Parathyroid adenoma (tissue), 2 donors: ENCODE measurements at regions not wholly inside any gene's neighbourhood (a gene's known extent, or its start where the extent isn't known, plus 50 kb on each side); places are given as distances from the start of the nearest gene placed in this dataset.

Experiments used
- H2AFZ ChIP-seq: fragments of 300-600 bp; sonication (generic); one replicate; pipeline ENCODE4 v1.7.0; 2017; ENCODE audit warnings: antibody characterized with exemption, mild to moderate bottlenecking
- H3K27ac ChIP-seq: fragments of 300-600 bp; sonication (generic); one replicate; pipeline ENCODE4 v1.7.0; 2017
- H3K27me3 ChIP-seq: fragments of 300-600 bp; sonication (generic); one replicate; pipeline ENCODE4 v1.7.0; 2017; ENCODE audit warnings: low read length; ENCODE audit not compliant: control insufficient read depth, insufficient read depth
- H3K36me3 ChIP-seq: fragments of 300-600 bp; sonication (generic); one replicate; pipeline ENCODE4 v1.7.0; 2017; ENCODE audit warnings: low read length; ENCODE audit not compliant: control insufficient read depth, insufficient read depth
- H3K4me1 ChIP-seq: fragments of 300-600 bp; sonication (generic); one replicate; pipeline ENCODE4 v1.7.0; 2017; ENCODE audit warnings: control low read depth
- H3K4me2 ChIP-seq: fragments of 300-600 bp; sonication (generic); one replicate; pipeline ENCODE4 v1.7.0; 2017; ENCODE audit warnings: low read length
- H3K4me3 ChIP-seq: fragments of 300-600 bp; sonication (generic); one replicate; pipeline ENCODE4 v1.7.0; 2017; ENCODE audit warnings: low read depth, low read length
- H3K79me2 ChIP-seq: fragments of 300-600 bp; sonication (generic); one replicate; pipeline ENCODE4 v1.7.0; 2017; ENCODE audit warnings: control low read depth
- H3K9ac ChIP-seq: fragments of 300-600 bp; sonication (generic); one replicate; pipeline ENCODE4 v1.7.0; 2017; ENCODE audit warnings: mild to moderate bottlenecking
- H3K9me3 ChIP-seq: fragments of 300-600 bp; sonication (generic); one replicate; pipeline ENCODE4 v1.7.0; 2017; ENCODE audit warnings: low read length; ENCODE audit not compliant: control insufficient read depth
- CTCF ChIP-seq: fragments of 300-600 bp; sonication (generic); IDR thresholded peaks from one replicate; pipeline ENCODE4 v1.7.0; 2017; ENCODE audit warnings: antibody characterized with exemption, mild to moderate bottlenecking
- donor health status: primary hyperparathyroidism.

GRCh38 chr4:185966549-185966948 is 102.4 kb upstream of the TLR3 start:
- no peaks in the 10 kb centered on the region for H3K79me2 ChIP-seq
- no peaks in the 10 kb centered on the region for H3K27me3 ChIP-seq
- H3K4me2 ChIP-seq, result no peak overlapping the region
- H3K9ac ChIP-seq, result no peak overlapping the region
- H3K36me3 ChIP-seq, result no peaks in the 10 kb centered on the region
- H3K4me3 ChIP-seq, result no peak overlapping the region
- no peak overlapping the region for H2AFZ ChIP-seq
- no peaks in the 10 kb centered on the region for H3K9me3 ChIP-seq
- H3K4me1 ChIP-seq, result no peaks in the 10 kb centered on the region
- TF ChIP-seq CTCF, result no peak
- no peak overlapping the region for H3K27ac ChIP-seq

GRCh38 chr4:185966997-185967775 is 101.8 kb upstream of the TLR3 start:
- no peak overlapping the region for H3K4me3 ChIP-seq
- H3K27ac ChIP-seq, result no peak overlapping the region
- no peaks in the 10 kb centered on the region for H3K79me2 ChIP-seq
- no peaks in the 10 kb centered on the region for H3K4me1 ChIP-seq
- H3K36me3 ChIP-seq, result no peaks in the 10 kb centered on the region
- H3K27me3 ChIP-seq, result no peaks in the 10 kb centered on the region
- H3K9me3 ChIP-seq, result no peaks in the 10 kb centered on the region
- TF ChIP-seq CTCF, result no peak
- H3K9ac ChIP-seq, result no peak overlapping the region
- H3K4me2 ChIP-seq, result no peak overlapping the region
- H2AFZ ChIP-seq, result no peak overlapping the region

GRCh38 chr4:185969657-185970056 is 99.3 kb upstream of the TLR3 start:
- no peaks in the 10 kb centered on the region for H3K9me3 ChIP-seq
- H3K27me3 ChIP-seq, result no peaks in the 10 kb centered on the region
- no peaks in the 10 kb centered on the region for H3K4me1 ChIP-seq
- no peaks in the 10 kb centered on the region for H3K79me2 ChIP-seq
- H3K4me2 ChIP-seq, result no peak overlapping the region
- no peak for TF ChIP-seq CTCF
- no peak overlapping the region for H3K4me3 ChIP-seq
- no peak overlapping the region for H3K27ac ChIP-seq
- H3K36me3 ChIP-seq, result no peaks in the 10 kb centered on the region
- H3K9ac ChIP-seq, result no peak overlapping the region
- H2AFZ ChIP-seq, result no peak overlapping the region

GRCh38 chr4:185987961-185988627 is 80.9 kb upstream of the TLR3 start:
- Histone ChIP-seq H3K36me3 (no peaks in the 10 kb centered on the region), H3K4me1 (no peaks in the 10 kb centered on the region), H3K79me2 (no peaks in the 10 kb centered on the region), H3K27ac (no peak overlapping the region), H3K4me3 (no peak overlapping the region), H3K4me2 (no peak overlapping the region), H3K9me3 (peaks cover 5% of the 10 kb centered on the region), H3K9ac (no peak overlapping the region), H2AFZ (no peak overlapping the region), H3K27me3 (no peaks in the 10 kb centered on the region)
- TF ChIP-seq CTCF, result no peak
